Non-pigmented ciliary epithelial cell (primary cell): ENCODE measurements at regions not wholly inside any gene's neighbourhood (a gene's known extent, or its start where the extent isn't known, plus 50 kb on each side); places are given as distances from the start of the nearest gene placed in this dataset.

ENCODE experiments used
- DNase-seq: peaks from one replicate; pipeline ENCODE4 v3.0.0-alpha.2; 2010; ENCODE audit warnings: low read depth

- no peak for DNase-seq
Observed at GRCh38 chr16:86384263-86384649, 126.1 kb upstream of the FOXF1 start.

GRCh38 chr16:86384980-86385379 is 125.3 kb upstream of the FOXF1 start:
- DNase-seq = no peak

- DNase-seq = peak; percentile 99
Observed at GRCh38 chr16:86387468-86388440, 122.6 kb upstream of the FOXF1 start.

GRCh38 chr16:86388976-86389375 is 121.4 kb upstream of the FOXF1 start:
- no peak for DNase-seq

GRCh38 chr16:86389566-86390328 is 120.6 kb upstream of the FOXF1 start:
- DNase-seq = no peak

- DNase-seq = no peak
Observed at GRCh38 chr16:86390335-86390734, 120.0 kb upstream of the FOXF1 start.

GRCh38 chr16:86391486-86391885 is 118.8 kb upstream of the FOXF1 start:
- DNase-seq = no peak

- peak; percentile 74 for DNase-seq
Observed at GRCh38 chr16:86391984-86392383, 118.3 kb upstream of the FOXF1 start.

- DNase-seq = no peak
Observed at GRCh38 chr16:86392436-86393152, 117.7 kb upstream of the FOXF1 start.

- DNase-seq = no peak
Observed at GRCh38 chr16:86393907-86394626, 116.3 kb upstream of the FOXF1 start.

GRCh38 chr16:86395477-86395876 is 114.8 kb upstream of the FOXF1 start:
- no peak for DNase-seq

GRCh38 chr16:86396422-86396821 is 113.9 kb upstream of the FOXF1 start:
- DNase-seq = peak; percentile 55

GRCh38 chr16:86396901-86397311 is 113.4 kb upstream of the FOXF1 start:
- DNase-seq = peak; percentile 59

- DNase-seq = no peak
Observed at GRCh38 chr16:86398201-86398600, 112.1 kb upstream of the FOXF1 start.

- peak; percentile 54 for DNase-seq
Observed at GRCh38 chr16:86398622-86399021, 111.7 kb upstream of the FOXF1 start.

- DNase-seq = no peak
Observed at GRCh38 chr16:86401126-86401525, 109.2 kb upstream of the FOXF1 start.

- no peak for DNase-seq
Observed at GRCh38 chr16:86403085-86403484, 107.2 kb upstream of the FOXF1 start.

- no peak for DNase-seq
Observed at GRCh38 chr16:86403541-86404163, 106.7 kb upstream of the FOXF1 start.

GRCh38 chr16:86404678-86405077 is 105.6 kb upstream of the FOXF1 start:
- no peak for DNase-seq

- no peak for DNase-seq
Observed at GRCh38 chr16:86405319-86405718, 105.0 kb upstream of the FOXF1 start.

- DNase-seq = no peak
Observed at GRCh38 chr16:86406056-86406455, 104.3 kb upstream of the FOXF1 start.
